GM10266 (cell line): ENCODE measurements at regions not wholly inside any gene's neighbourhood (a gene's known extent, or its start where the extent isn't known, plus 50 kb on each side); places are given as distances from the start of the nearest gene placed in this dataset.
"Not testable (repeated sequence)": the region's sequence is repeated elsewhere in the genome, so short reads cannot be mapped to it uniquely, and the experiment has no call there.

Experiments
- DNase-seq: peaks from one replicate; pipeline ENCODE4 v3.0.0; 2012; ENCODE audit errors: extremely low spot score
- TF ChIP-seq, protein P1 (sequence below): IDR thresholded peaks from 2 replicates; pipeline ENCODE4 v1.5.1; 2012; ENCODE audit warnings: mild to moderate bottlenecking, low read depth; ENCODE audit not compliant: control insufficient read depth, insufficient read depth; ENCODE audit errors: missing control alignments

DNA sequence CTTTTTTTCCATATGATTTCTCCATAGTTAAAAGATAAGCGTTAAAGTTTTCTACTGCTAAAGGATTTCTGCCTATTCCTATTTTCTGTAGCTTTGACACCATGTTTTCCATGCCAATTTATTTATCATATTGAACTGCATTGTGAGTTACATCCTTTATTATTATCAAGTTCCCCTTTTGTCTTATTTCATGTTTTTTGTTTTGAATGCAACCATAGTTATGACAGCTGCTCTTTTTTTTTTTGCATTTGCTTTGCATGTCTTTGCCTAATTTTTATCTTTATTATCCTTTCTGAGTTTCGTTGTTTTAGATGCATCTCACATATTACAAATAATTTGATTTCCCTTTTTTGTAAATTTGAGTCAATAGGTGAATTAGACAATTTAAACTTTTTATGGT lies 161.5 kb downstream of the DEPDC1B start:
- DNase-seq, result no peak
- TF ChIP-seq, protein P1, sequence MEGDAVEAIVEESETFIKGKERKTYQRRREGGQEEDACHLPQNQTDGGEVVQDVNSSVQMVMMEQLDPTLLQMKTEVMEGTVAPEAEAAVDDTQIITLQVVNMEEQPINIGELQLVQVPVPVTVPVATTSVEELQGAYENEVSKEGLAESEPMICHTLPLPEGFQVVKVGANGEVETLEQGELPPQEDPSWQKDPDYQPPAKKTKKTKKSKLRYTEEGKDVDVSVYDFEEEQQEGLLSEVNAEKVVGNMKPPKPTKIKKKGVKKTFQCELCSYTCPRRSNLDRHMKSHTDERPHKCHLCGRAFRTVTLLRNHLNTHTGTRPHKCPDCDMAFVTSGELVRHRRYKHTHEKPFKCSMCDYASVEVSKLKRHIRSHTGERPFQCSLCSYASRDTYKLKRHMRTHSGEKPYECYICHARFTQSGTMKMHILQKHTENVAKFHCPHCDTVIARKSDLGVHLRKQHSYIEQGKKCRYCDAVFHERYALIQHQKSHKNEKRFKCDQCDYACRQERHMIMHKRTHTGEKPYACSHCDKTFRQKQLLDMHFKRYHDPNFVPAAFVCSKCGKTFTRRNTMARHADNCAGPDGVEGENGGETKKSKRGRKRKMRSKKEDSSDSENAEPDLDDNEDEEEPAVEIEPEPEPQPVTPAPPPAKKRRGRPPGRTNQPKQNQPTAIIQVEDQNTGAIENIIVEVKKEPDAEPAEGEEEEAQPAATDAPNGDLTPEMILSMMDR, result no peak

DNA sequence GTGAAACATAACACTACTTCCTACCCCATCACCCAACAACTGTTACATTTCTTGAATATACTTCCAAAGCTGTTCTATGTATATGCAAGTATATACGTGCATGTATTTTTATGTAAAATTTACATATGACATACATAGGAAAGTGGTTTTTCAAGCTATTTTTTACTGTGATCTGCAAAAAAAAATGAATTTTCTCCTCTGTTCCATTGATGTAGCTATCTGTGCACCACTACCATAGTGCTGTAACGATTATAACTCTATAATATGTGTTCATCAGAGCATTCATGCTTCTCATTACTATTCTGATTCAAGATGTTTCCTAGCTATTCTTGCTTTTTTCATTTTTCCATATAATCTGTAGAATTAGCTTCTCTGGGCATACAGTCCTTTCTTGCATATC lies 164.0 kb downstream of the DEPDC1B start:
- no peak for DNase-seq
- TF ChIP-seq, protein P1, result no peak

GRCh38 chr5:60535198-60535597 lies 164.8 kb downstream of the DEPDC1B start:
- DNase-seq, result no peak
- TF ChIP-seq, protein P1, result no peak

DNA sequence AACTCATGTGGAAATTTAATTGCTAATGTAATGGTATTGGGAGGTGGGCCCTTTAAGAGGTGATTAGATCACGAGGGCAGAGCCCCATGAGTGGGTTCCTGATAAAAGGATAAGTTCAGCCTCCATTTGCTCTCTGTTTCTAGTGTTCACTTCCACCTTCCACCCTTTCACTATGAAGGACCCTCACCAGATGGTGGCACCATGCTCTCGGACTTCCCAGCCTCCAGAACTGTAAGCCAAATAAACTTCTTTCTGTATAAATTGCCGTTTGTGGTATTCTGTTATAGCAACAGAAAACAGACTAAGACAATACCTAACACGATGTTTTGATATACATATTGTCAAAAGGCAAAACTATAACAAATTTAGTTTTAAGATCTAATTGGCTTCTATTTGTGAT lies 166.2 kb downstream of the DEPDC1B start:
- TF ChIP-seq, protein P1, result no peak
- DNase-seq, result no peak

GRCh38 chr5:60532796-60533195 lies 167.2 kb downstream of the DEPDC1B start:
- not testable (repeated sequence) for DNase-seq

GRCh38 chr5:60530144-60530848 lies 169.7 kb downstream of the DEPDC1B start:
- not testable (repeated sequence) for DNase-seq

- no peak for DNase-seq
- TF ChIP-seq, protein P1, result no peak
Observed at GRCh38 chr5:60529001-60529400, 171.0 kb downstream of the DEPDC1B start.

DNA sequence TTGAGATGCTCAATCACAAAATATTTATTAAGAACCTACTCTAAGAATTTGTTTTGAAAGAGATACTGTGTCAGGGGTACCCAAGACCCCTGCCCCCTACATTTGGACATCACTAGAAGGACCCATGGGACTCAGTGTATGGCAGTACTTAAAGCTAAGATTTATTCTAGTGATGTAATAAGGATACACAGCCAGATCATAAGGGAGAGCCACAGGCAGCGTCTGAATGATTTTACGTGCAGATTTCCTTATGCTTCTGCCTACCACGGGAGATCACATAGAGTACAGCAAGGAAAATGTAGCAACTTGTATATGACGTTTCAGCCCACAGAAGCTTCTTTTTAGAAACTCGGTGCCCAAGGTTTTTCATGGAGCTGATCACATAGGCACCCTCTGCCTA lies 172.9 kb downstream of the DEPDC1B start:
- TF ChIP-seq, protein P1, result no peak
- DNase-seq, result no peak
